AG09309 (cell line): ENCODE measurements at regions not wholly inside any gene's neighbourhood (a gene's known extent, or its start where the extent isn't known, plus 50 kb on each side); places are given as distances from the start of the nearest gene placed in this dataset.

ENCODE experiments used
- DNase-seq: peaks from one replicate; pipeline ENCODE4 v3.0.0-alpha.2; 2010; ENCODE audit warnings: low read depth
- H3K4me3 ChIP-seq: 2 replicates; pipeline ENCODE4 v1.5.1; 2011; ENCODE audit warnings: mild to moderate bottlenecking, low read depth, low read length, moderate library complexity; ENCODE audit not compliant: control insufficient read depth
- CTCF ChIP-seq: IDR thresholded peaks from 2 replicates; pipeline ENCODE4 v1.5.1; 2011; ENCODE audit warnings: mild to moderate bottlenecking, low read depth, low read length, inconsistent platforms; ENCODE audit not compliant: insufficient read depth, control insufficient read depth; ENCODE audit errors: missing control alignments

GRCh38 chr6:3569816-3570215, 113.0 kb upstream of the SLC22A23 start:
- TF ChIP-seq CTCF = no peak
- DNase-seq = no peak
- no peak overlapping the region for H3K4me3 ChIP-seq

DNA sequence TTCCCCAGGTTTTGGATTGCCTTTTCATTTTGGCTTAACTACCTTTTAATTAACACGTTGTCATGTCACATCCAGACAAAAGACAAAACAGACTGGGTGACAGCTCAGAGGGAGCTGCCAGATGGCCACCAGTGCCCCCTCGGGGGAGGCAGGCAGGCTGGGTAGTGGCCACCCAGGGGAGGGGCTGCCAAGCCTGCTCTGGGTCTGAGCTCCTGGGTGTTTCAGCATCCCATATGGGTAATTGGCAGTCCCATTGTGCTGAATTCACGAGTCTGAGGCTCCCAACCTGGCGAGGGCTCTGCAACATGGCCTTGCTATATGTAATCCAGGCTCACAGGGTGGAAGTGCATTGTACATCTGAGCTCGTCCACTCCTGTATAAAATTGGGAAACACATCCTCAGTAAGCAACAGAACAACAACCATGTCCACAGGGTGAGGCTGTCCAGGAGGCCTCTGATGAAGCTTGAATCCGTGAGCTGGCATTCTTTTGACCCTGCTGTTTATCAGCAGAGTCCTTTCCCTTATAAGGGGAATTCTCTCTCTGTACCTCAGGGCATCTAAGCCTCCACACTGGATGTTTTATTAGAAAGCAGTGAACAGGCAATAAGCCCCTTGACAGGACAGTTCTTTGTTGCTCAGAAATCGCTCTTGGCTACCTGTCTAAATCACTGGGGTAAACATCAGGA, 111.7 kb upstream of the SLC22A23 start:
- no peak for TF ChIP-seq CTCF
- DNase-seq = no peak
- H3K4me3 ChIP-seq = no peak overlapping the region

DNA sequence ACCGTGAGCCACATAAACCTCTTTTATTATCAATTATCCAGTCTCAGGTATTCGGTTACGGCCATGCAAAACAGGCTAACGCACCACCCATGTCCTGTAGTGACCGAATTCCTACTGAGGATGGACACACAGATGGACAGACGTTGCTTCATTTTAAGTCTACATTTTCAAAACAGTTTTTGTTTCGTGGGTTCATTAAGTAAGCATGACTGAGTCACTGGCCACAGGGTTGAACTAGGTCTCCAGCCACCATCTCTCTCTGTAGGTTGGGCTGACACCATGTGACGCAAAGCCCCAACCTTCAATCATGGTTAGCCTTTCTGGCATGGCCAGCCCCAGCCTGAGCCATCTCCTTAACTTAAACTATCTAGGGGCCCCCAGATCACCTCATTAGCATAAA, 110.0 kb upstream of the SLC22A23 start:
- H3K4me3 ChIP-seq = no peak overlapping the region
- DNase-seq = peak; percentile 29
- TF ChIP-seq CTCF = no peak

DNA sequence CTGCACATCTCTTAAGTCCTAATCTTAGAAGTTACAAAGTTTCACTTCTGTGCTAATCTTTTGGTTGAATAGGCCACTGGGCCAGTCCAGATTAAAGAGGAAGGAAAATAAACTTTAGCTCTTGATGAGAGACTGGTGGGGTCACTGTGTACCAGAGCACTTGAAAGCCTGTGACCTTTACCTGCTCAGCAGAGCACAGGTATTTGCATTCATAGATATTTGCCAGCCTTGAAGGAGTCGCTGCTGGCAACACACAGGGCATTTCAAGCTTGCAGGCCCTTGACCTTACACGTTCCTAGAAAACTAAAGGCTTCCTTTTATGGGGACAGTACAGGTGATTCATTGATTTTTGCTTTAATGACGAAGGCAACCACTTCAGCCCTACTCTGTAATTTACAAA, 108.4 kb upstream of the SLC22A23 start:
- H3K4me3 ChIP-seq = no peak overlapping the region
- TF ChIP-seq CTCF = no peak
- DNase-seq = no peak

DNA sequence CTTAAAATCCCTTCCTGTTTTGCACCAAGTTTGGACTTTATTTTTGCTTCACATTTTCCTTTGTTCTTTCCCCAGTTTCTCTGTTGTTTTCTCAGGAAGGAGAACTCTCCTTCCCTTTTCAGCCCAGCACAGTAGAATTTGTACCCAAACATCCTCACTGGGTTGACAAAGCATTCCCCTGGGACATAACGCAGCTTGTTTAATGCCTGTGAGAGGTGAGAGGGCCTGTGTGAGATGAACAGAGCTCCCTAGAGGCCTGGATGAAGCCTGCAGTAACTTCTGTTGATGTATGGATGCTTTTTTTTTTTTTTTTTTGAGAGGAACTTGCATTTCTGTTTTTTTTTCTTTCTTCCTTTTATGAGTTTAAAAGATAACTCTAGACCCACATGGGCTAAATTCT, 104.9 kb upstream of the SLC22A23 start:
- peak; percentile 18 for TF ChIP-seq CTCF

DNA sequence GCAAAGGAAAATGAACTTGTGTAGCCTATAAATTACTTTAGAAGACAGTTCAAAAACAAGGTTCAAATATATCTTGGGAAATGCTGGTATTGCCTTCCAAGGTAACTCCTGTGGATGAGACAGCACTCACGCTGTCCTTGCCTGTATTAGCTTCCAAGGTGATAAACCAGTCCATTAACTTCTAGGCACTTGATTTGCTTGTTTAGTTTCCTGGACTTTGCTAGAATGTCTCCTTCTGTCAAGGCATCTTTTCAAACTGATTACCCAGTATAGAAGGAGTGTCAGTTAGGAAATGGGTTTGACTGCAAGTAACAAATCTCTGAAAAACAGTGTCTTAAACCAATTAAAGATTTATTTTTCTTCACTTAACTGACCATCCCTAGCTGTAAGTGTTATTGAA, 103.4 kb upstream of the SLC22A23 start:
- TF ChIP-seq CTCF = no peak
- no peak overlapping the region for H3K4me3 ChIP-seq
- no peak for DNase-seq

More for the DNA sequence above, 104.9 kb upstream of the SLC22A23 start:
- no peak overlapping the region for H3K4me3 ChIP-seq
- no peak for DNase-seq
